Stimulated activated CD4-positive, alpha-beta T cell treated with anti-CD3 and anti-CD28 coated beads, Interleukin-4, amount 100 ng/mL, for 4 hours (primary cell): ENCODE measurements at regions not wholly inside any gene's neighbourhood (a gene's known extent, or its start where the extent isn't known, plus 50 kb on each side); places are given as distances from the start of the nearest gene placed in this dataset.

Source experiments
- DNase-seq, 2 experiments: peaks; one replicate each; pipeline ENCODE4 v3.0.0-alpha.2; 2020

- no peak for DNase-seq
Measured at GRCh38 chr1:201589186-201589585, 50.3 kb downstream of the NAV1 start.

DNA sequence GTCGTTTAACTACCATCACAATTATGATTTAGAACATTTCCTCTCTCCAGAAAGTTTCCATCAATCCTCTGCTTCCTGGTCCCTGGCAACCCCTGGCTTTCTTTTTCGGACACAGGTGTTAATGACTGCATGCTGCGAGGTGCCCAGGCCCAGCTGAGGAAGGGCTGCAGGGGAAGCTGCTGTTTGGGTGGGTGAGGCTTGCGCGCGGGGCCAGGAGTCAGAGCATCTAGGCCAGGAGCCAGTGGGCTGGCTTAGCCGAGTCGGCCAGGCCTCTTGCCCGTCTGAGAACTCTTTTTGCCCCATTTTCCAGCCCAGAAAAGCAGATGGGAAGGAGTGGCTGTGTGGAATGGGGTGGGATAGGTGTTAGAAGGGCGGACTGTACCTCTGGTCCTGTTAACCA lies 51.5 kb downstream of the NAV1 start:
- no peak for DNase-seq

DNA sequence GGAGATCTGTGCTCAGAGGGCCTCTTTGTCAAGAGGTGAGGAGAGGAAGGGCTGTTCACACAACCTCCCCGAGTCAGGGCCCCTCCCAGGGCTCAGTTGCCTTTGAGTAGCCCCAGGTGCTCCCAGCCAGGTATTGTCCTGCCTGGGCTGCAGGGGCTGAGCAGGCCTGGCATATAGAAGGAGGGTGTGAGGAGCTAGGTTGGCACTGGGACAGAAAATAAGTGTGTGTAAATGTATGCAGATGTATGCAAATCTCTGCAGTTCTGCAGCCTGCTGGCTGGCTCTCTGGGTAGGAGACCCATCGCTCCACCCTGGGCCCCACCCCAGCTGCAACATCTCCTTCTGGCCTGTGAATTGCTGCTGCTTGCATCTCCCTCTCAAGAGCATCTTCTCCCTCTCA lies 52.4 kb downstream of the NAV1 start:
- DNase-seq: no peak

DNA sequence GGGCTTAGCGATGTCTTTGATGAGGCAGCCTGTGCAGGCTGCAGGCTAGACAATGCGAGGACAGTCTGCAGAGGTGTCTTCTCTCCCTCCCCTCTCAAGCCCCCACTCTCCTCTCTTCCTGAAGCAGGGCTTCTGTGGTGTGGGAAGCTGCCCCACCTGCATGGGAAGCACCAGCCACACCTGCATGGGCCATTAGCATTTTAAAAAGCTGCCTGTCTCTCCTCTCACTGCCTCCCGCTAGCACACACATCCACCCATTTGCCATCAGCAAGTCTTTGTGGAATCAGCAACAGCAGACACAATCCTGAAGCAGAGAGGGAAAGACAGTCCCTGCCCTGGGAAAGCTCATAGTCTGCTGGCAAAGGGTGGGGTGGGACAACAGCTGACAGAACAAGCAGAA lies 53.1 kb downstream of the NAV1 start:
- no peak for DNase-seq

GRCh38 chr1:201593200-201593921 lies 54.4 kb downstream of the NAV1 start:
- DNase-seq: no peak

GRCh38 chr1:201594575-201595245 lies 55.8 kb downstream of the NAV1 start:
- DNase-seq: no peak

- DNase-seq: no peak
Measured at GRCh38 chr1:201595381-201595780, 56.5 kb downstream of the NAV1 start.

GRCh38 chr1:201596101-201596868 lies 57.4 kb downstream of the NAV1 start:
- DNase-seq: no peak

DNA sequence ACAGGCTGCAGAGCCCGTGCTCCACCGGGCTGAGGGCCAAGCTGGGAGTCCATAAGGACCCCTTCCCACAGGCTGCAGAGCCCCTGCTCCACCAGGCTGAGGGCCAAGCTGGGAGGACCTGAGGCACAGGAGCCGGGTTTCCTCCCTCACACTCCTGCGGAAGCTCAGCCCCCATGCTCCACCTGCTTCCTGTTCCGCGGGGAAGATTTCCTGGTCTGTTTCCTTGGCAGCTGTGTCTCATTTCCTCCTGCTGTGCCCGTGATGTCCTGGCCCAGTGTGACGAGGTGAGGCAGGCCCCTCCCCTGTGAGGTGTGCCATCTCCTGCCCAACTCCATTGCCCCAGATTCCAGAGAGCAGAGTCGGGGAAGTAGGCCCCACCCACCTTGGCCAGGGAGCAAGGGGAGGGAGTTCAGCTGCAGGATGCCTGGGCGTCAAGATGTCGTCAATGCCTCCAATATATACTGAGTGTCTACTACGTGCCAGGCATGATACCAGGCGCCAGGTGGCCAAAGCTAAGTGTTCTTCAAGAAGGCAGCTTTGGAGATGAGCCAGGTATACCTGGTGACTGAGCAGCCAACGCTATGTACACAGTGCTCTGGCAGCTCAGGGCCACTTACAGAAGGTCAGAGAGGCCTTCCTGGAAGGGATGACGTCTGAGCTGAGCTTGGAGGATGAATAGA lies 58.8 kb downstream of the NAV1 start:
- no peak for DNase-seq

DNA sequence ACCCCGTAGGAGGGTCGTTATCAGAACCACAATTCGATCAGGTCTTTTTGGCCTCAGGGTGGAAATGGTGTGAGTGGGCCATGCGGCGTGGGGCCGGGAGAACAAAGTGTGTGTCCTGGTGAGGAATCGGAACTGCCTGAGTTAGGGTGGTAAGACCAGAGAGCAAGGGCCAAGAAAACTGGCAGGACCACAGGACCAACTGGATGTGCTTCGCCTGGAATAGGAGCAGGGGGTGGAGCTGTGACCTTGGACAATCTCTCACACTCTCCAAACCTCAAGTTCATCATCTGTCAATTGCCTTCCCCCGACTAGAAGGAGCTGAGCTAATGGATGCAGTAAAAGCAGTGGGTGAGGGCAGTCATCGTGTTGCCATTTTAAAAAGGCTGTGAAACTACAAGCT lies 59.5 kb downstream of the NAV1 start:
- no peak for DNase-seq

GRCh38 chr1:201598973-201599372 lies 60.0 kb downstream of the NAV1 start:
- DNase-seq: no peak

DNA sequence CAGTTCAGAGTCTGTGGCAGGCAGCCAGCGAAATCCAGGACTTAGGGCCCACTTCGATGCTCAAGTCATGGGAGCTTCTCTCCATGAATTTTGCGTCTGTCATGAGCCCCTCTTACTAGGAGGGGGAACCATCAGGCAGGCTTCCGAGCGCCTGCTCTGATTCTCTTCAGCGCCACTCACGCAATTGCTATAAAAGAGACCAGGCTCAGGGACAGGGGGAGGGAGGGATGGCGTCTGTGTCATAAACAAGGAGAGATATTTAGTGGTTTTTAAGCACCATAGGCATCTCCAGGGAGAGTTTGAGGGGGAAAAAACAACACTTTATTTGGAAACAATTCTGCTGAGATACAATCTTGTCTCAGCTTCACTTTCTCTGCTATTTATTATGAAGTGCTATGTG lies 60.6 kb downstream of the NAV1 start:
- no peak for DNase-seq

DNA sequence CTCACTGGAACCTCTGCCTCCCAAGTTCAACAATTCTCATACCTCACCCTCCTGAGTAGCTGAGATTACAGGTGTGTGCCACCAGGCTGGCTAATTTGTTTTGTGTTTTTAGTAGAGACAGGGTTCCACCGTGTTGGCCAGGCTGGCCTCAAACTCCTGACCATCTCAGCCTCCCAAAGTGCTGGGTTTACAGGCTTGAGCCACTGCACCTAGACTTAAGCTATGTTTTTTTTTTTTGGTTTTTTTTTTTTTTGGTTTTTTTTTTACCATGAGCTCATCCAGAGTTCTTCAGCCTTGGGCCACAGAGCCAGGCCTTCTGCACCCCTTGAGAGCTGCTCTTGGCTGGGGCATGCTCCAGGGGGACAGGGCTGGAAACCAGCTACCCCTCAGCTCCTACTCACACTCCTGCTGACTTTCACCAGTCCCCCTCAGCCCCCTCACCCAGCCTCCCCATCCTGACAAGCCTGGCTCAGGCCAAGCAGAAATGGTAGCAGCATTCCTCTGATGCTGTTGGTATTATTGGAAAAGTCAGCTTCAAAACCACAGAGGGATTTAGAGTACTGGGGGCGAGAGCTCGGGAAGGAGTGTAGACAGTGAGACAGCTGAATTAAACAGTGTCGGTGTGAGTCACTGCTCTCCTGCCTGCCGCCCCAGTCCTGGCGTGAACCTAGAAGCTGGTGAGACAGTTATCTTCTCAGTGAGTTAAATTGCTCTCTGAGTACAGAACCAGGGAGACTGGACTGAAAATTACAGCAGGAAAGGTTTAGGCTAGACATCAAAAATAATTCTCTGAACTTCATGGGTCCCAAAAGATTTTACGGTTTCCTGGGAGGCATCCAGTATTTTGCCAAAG lies 63.7 kb downstream of the NAV1 start:
- no peak for DNase-seq

DNA sequence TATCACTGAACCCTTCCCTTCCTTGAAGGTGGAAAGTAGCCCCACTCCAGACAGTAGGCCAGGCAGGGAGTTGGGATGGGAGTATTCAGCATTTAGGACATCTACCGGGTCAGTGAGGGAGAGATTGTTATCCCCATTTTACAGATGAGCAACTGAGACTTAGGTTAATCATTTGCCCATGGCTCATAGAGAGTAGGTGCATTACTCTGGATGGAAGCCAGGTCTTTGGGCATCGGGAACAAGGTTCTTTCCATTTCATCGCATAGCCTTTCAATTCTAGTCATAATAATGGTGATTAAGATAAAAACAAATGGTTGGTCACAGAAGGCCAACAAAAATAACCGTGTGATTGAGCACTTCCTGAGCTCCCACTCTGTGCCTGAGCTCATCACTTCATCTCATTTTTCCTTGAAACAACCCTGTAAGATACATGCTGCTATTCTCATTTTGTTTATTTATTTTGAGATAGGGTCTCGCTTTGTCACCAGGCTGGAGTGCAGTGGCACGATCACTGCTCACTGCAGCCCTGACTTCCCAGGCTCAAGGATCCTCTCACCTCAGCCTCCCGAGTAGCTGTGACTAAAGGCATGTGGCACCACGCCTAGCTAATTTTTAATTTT lies 64.8 kb downstream of the NAV1 start:
- DNase-seq: no peak

DNA sequence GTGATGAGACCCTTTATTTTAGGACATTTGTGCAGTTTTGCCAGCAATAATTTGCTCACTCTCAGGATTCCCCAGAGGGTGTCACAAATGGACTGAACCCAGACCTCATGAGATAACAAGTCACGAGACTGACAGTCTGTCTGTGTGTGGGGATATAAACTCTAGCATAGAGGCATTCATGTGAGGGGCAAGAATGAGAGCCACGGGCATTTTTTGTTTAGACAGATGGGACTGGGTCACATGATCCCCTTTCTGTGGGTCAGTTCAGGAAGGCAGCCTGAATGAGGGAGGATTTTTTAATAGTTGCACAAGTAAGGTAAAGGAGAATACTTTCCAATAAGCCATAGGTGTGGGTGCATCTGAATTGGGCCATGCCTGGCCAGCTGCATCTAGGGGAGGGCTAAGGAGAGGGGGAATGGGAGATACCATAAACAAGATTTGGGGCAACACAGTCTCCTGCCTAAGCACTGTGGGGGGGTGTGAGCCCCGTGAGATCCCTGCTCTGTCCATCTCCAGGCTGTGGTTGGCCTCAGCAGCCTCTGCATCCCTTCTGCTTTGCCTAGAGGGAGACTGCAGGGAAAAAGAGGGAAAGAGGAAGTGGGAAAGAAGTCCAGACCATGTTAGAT lies 66.6 kb downstream of the NAV1 start:
- no peak for DNase-seq

DNA sequence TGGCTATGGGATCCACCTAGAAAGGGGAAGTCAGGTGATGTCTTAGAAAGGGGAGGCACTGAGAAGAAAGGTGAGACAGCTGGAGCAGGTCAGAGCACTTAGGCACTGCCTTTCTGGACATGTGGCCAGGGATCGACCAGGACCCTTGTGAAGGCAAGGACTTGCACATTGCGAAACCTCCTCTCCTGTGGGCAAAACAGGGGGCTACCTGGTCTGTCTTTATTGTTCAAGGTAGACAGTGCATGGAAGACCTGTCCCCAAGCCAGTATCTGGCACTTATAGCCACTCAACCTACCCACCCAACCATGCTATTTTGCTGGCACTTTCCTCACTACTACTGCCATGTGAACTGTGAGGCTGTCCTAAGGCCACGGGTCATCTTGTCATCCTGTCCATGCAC lies 67.2 kb downstream of the NAV1 start:
- DNase-seq: no peak

GRCh38 chr1:201606623-201607022 lies 67.7 kb downstream of the NAV1 start:
- no peak for DNase-seq

DNA sequence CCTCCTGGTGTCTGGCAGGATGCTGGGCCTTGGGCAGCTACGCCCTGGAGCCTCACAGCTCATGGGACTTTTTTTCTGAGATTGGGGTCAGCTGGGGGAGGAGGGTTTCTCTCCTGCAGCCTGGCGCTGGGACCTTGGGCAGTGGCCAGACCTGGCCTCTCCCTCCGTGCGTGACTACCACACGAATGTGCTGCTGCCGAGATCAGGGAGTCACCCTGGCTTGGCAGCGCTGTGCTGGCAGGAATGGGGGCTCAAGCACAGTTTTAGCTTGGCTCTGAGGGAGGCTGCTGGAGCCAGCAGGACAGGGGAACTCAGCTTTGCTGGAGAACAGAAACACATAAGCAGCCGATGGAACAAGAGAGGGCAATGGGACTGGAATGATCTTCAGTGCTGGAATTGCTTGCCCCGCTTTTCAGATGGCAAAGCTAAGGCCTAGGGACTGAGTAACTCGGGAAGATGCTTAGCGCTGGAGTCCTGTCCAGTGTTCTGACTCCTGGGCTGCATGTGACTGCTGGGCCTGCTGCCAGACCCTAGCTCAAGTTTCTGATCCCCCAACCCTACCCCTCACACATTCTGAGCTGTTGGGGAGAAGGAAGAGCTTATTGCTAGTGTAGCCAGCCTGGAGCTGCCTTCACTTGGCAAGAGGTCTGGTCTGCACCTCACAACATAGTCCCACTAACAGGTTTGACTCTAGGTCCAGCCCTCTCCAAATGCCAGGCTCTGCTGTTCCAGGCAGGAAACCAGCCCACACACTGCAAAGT lies 69.9 kb downstream of the NAV1 start:
- no peak for DNase-seq

DNA sequence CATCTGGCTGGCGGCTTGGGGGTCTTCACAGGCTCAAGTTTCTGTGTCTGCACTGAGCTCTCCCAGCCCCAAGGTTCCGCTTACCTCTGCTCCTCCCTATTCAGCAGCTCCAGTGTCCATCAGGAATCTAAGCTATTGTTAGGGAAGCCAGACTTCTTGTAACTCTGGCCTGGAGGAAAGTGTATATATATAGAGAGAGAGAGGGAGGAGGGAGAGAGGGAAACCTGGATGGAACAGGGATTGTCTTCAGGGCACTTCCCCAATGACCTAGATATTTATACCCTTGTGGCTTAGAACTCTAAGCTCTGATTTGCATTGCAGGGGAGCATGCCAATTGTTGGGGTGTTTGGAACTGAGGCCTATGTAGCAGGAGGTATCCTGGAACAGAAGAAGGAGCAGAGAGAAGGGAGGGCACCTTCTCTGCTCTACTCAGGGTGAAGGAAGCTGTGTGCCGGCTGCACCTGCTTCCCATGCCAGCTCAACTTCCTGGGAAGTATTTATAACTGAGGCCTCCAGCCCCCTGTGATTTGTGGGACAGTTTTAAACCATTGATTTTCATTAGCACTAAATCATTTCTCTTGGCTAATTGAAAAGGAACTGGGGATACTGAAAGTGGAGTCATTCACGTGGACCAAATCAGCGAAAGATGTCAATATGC lies 70.9 kb downstream of the NAV1 start:
- no peak for DNase-seq

DNA sequence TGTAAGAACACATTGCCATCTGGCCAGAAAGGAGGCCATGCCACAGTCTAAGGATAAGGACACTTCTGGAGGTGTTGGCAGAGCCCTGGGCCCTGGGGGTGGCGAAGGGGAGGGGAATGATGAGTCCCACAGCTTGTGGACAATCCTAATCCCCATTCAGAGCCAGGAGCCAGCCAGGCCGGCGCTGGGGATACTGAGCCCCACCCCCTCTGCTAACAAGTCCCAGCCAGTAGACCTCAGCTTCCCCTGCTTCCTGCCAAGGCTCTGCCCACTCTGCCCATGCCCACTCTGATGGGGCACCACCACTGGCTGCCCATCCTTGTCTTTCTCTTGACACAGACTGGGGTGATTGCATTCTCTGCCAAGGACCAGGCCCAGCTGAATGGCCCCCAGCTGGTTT lies 71.9 kb downstream of the NAV1 start:
- DNase-seq: no peak
